ENCODE measurements at regions not wholly inside any gene's neighbourhood (a gene's known extent, or its start where the extent isn't known, plus 50 kb on each side); places are given as distances from the start of the nearest gene placed in this dataset.

- TF ChIP-seq FOSL2 (IDR thresholded peaks at IDR 0.05) (no peak), FOSL2 (CRISPR knock-in tag; IDR thresholded peaks at IDR 0.05) (no peak), RNF2 (IDR thresholded peaks at IDR 0.05; ENCODE audit: borderline replicate concordance, low read depth) (no peak), CEBPB (IDR thresholded peaks at IDR 0.05) (no peak), EHF (CRISPR knock-in tag; IDR thresholded peaks at IDR 0.05) (no peak)
Measured at GRCh38 chr5:110063640-110064602, 374.2 kb downstream of the MAN2A1 start (continued).

GRCh38 chr5:110064603-110065268, 375.0 kb downstream of the MAN2A1 start:
- Histone ChIP-seq H3K4me2 (no peak overlapping the region), H3K27ac (no peak overlapping the region), H3K4me1 (no peaks in the 10 kb centered on the region), H3K9me3 (no peaks in the 10 kb centered on the region), H3K4me3 (no peak overlapping the region)
- WGBS (ENCODE audit: missing lambda C conversion rate), result 12% methylated on average over 4 of the region's 4 CpGs
- no peak for DNase-seq (ENCODE audit: low read depth in 1 of 2, low spot score in 1 of 2)
- no peak for ATAC-seq
- no peak for FAIRE-seq
- TF ChIP-seq REST (IDR thresholded peaks at IDR 0.05) (no peak), NPAS2 (CRISPR knock-in tag; IDR thresholded peaks at IDR 0.05; ENCODE audit: borderline replicate concordance) (no peak), HDAC2 (IDR thresholded peaks at IDR 0.05) (no peak), USF2 (IDR thresholded peaks at IDR 0.05) (no peak), MYC (IDR thresholded peaks at IDR 0.05; ENCODE audit: borderline replicate concordance, low read length) (no peak), HOXB13 (CRISPR knock-in tag; IDR thresholded peaks at IDR 0.05; ENCODE audit: low read depth) (no peak), ZSCAN20 (CRISPR knock-in tag; IDR thresholded peaks at IDR 0.05) (no peak), HOXB5 (CRISPR knock-in tag; IDR thresholded peaks at IDR 0.05) (no peak), CBX2 (IDR thresholded peaks at IDR 0.05; ENCODE audit: borderline replicate concordance, low read depth) (no peak), GATA3 (IDR thresholded peaks at IDR 0.05; ENCODE audit: borderline replicate concordance) (no peak), POLR2AphosphoS2 (conservative IDR thresholded peaks at IDR 0.05; ENCODE audit: low read length) (no peak), MAZ (IDR thresholded peaks at IDR 0.05; ENCODE audit: borderline replicate concordance, low read depth, low read length) (no peak), NFE2L2 (conservative IDR thresholded peaks at IDR 0.05; ENCODE audit: low read length) (no peak), PHF8 (IDR thresholded peaks at IDR 0.05; ENCODE audit: borderline replicate concordance, low read depth) (no peak), HOXA7 (CRISPR knock-in tag; IDR thresholded peaks at IDR 0.05) (no peak), RNF2 (IDR thresholded peaks at IDR 0.05; ENCODE audit: borderline replicate concordance, low read depth) (no peak), TP53 (CRISPR knock-in tag; IDR thresholded peaks at IDR 0.05) (no peak), ZFP36 (IDR thresholded peaks at IDR 0.05; ENCODE audit: borderline replicate concordance, partially characterized antibody) (no peak)
- TF ChIP-seq, protein P1, sequence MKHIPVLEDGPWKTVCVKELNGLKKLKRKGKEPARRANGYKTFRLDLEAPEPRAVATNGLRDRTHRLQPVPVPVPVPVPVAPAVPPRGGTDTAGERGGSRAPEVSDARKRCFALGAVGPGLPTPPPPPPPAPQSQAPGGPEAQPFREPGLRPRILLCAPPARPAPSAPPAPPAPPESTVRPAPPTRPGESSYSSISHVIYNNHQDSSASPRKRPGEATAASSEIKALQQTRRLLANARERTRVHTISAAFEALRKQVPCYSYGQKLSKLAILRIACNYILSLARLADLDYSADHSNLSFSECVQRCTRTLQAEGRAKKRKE (CRISPR knock-in tag; IDR thresholded peaks at IDR 0.05; ENCODE audit: low read depth), result no peak
- TF ChIP-seq, protein P2, sequence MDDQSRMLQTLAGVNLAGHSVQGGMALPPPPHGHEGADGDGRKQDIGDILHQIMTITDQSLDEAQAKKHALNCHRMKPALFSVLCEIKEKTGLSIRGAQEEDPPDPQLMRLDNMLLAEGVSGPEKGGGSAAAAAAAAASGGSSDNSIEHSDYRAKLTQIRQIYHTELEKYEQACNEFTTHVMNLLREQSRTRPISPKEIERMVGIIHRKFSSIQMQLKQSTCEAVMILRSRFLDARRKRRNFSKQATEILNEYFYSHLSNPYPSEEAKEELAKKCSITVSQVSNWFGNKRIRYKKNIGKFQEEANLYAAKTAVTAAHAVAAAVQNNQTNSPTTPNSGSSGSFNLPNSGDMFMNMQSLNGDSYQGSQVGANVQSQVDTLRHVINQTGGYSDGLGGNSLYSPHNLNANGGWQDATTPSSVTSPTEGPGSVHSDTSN (IDR thresholded peaks at IDR 0.05), result no peak
- ChIA-PET POLR2A (no interaction called here), CTCF (no interaction called here)
